Breast epithelium (tissue), 3 donors: ENCODE measurements at regions not wholly inside any gene's neighbourhood (a gene's known extent, or its start where the extent isn't known, plus 50 kb on each side); places are given as distances from the start of the nearest gene placed in this dataset.

ENCODE experiments used
- POLR2A ChIP-seq: fragments of 450-650 bp; IDR thresholded peaks from one replicate; pipeline ENCODE4 v1.6.1; 2016; ENCODE audit warnings: antibody characterized with exemption, mild to moderate bottlenecking, moderate library complexity
- POLR2AphosphoS5 ChIP-seq, 3 donors: sonication (generic); formaldehyde crosslinking; IDR thresholded peaks; one replicate each; pipeline ENCODE4 v1.6.1; 2017; ENCODE audit warnings: antibody characterized with exemption in 3 of 3
- TF ChIP-seq, protein P1 (sequence below), 3 donors: fragments of 450-650 bp; IDR thresholded peaks; one replicate each; pipeline ENCODE4 v1.5.1; 2016 to 2017; ENCODE audit warnings: antibody characterized with exemption in 3 of 3, mild to moderate bottlenecking in 3 of 3, moderate library complexity in 3 of 3

DNA sequence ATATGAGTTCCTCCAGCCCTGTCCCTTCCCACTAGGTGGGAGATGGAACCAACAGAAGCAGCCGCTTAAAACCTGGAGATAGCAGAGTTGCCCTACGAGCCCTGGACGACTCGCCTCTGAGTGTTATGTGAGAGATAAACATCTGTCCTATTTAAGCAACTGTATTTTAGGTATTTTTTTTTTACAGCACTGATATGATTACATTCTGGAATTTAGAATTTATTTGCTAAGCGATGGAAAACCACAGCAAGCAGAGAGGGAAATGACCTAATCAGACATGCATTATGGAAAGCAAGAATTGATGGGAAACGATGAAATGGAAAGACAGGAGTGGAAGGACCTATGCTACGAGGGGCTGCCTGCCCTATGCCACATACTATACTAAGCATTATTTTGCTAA, 379.0 kb upstream of the IL12A start:
- no peak for TF ChIP-seq POLR2A
- no peak for TF ChIP-seq POLR2AphosphoS5 (IDR thresholded peaks at IDR 0.05)
- TF ChIP-seq, protein P1, sequence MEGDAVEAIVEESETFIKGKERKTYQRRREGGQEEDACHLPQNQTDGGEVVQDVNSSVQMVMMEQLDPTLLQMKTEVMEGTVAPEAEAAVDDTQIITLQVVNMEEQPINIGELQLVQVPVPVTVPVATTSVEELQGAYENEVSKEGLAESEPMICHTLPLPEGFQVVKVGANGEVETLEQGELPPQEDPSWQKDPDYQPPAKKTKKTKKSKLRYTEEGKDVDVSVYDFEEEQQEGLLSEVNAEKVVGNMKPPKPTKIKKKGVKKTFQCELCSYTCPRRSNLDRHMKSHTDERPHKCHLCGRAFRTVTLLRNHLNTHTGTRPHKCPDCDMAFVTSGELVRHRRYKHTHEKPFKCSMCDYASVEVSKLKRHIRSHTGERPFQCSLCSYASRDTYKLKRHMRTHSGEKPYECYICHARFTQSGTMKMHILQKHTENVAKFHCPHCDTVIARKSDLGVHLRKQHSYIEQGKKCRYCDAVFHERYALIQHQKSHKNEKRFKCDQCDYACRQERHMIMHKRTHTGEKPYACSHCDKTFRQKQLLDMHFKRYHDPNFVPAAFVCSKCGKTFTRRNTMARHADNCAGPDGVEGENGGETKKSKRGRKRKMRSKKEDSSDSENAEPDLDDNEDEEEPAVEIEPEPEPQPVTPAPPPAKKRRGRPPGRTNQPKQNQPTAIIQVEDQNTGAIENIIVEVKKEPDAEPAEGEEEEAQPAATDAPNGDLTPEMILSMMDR (IDR thresholded peaks at IDR 0.05), result no peak
